Thyroid gland (tissue), 4 donors: ENCODE measurements at regions not wholly inside any gene's neighbourhood (a gene's known extent, or its start where the extent isn't known, plus 50 kb on each side); places are given as distances from the start of the nearest gene placed in this dataset.

ENCODE experiments used
- POLR2A ChIP-seq, 2 donors: fragments of 450-650 bp; IDR thresholded peaks; one replicate each; pipeline ENCODE4 v1.6.1; 2017; ENCODE audit warnings: antibody characterized with exemption in 2 of 2, mild to moderate bottlenecking in 2 of 2, moderate library complexity in 1 of 2
- TF ChIP-seq, protein P1 (sequence below), 6 experiments: fragments of 200-600 bp in 3 of 6; fragments of 450-650 bp in 3 of 6; sonication (generic) in 3 of 6; IDR thresholded peaks; one replicate each; pipeline ENCODE4 v1.5.1; 2016 to 2019; ENCODE audit warnings: antibody characterized with exemption in 6 of 6, mild to moderate bottlenecking in 2 of 6, inconsistent platforms in 1 of 6, moderate library complexity in 1 of 6

DNA sequence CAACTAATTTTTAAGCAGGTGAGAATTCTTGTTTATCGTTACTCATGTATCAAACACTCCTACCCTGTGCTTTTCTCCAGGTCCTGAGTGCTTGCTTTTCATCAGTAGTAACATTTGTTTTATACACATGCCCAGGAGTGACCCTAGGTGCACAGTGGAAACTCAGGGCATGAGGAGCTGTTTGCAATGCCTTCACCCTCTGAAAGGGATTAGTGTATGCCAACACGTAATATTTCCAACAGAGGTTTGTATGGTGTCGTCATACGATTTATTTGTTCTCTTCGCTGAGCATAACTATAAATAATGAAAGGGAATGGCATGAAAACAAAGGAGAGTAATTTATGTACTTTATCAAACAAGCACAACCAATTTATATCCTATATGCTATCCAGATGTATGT is 537.4 kb upstream of the MMS22L start:
- TF ChIP-seq, protein P1, sequence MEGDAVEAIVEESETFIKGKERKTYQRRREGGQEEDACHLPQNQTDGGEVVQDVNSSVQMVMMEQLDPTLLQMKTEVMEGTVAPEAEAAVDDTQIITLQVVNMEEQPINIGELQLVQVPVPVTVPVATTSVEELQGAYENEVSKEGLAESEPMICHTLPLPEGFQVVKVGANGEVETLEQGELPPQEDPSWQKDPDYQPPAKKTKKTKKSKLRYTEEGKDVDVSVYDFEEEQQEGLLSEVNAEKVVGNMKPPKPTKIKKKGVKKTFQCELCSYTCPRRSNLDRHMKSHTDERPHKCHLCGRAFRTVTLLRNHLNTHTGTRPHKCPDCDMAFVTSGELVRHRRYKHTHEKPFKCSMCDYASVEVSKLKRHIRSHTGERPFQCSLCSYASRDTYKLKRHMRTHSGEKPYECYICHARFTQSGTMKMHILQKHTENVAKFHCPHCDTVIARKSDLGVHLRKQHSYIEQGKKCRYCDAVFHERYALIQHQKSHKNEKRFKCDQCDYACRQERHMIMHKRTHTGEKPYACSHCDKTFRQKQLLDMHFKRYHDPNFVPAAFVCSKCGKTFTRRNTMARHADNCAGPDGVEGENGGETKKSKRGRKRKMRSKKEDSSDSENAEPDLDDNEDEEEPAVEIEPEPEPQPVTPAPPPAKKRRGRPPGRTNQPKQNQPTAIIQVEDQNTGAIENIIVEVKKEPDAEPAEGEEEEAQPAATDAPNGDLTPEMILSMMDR (IDR thresholded peaks at IDR 0.05), result no peak
- no peak for TF ChIP-seq POLR2A (IDR thresholded peaks at IDR 0.05)
